Erythroblast (primary cell): ENCODE measurements at regions not wholly inside any gene's neighbourhood (a gene's known extent, or its start where the extent isn't known, plus 50 kb on each side); places are given as distances from the start of the nearest gene placed in this dataset.

Source experiments
- GATA1 ChIP-seq: IDR thresholded peaks from 2 replicates; pipeline ENCODE4 v1.6.1; 2011; ENCODE audit warnings: low read depth, mild to moderate bottlenecking, control low read depth, low read length, moderate library complexity
- POLR2A ChIP-seq: IDR thresholded peaks from 2 replicates; pipeline ENCODE4 v1.6.1; 2011; ENCODE audit warnings: mild to moderate bottlenecking, low read length

GRCh38 chr1:22282364-22282995, 139.6 kb upstream of the WNT4 start:
- TF ChIP-seq POLR2A (no peak), GATA1 (no peak)
